H1 (cell line): ENCODE measurements at regions not wholly inside any gene's neighbourhood (a gene's known extent, or its start where the extent isn't known, plus 50 kb on each side); places are given as distances from the start of the nearest gene placed in this dataset.

Experiments used
- BACH1 ChIP-seq: IDR thresholded peaks from 2 replicates; pipeline ENCODE4 v1.6.1; 2012; ENCODE audit warnings: low read length, improper control_type of control experiment
- HDAC2 ChIP-seq, 2 experiments: fragments of 300-600 bp in 1 of 2; sonication (generic) in 1 of 2; IDR thresholded peaks; 2 replicates each; pipeline ENCODE4 v1.6.1; 2011 to 2012; ENCODE audit warnings: low read depth in 2 of 2, low read length in 2 of 2, mild to moderate bottlenecking in 2 of 2, moderate library complexity in 2 of 2, borderline replicate concordance in 1 of 2, inconsistent platforms in 1 of 2
- HDAC6 ChIP-seq: IDR thresholded peaks from one replicate; pipeline ENCODE4 v1.7.1; 2012; ENCODE audit warnings: low read depth, mild to moderate bottlenecking, inconsistent platforms, low read length, moderate library complexity
- KDM1A ChIP-seq: fragments of 200-600, 300-600 bp; sonication (generic); IDR thresholded peaks from 2 replicates; pipeline ENCODE4 v1.7.1; 2016; ENCODE audit warnings: mild to moderate bottlenecking, low read length, borderline replicate concordance
- KDM4A ChIP-seq: IDR thresholded peaks from one replicate; pipeline ENCODE4 v1.7.1; 2012; ENCODE audit warnings: low read depth, mild to moderate bottlenecking, moderate library complexity, low read length, inconsistent platforms; ENCODE audit not compliant: severe bottlenecking
- POU5F1 ChIP-seq: IDR thresholded peaks from 2 replicates; pipeline ENCODE4 v1.6.1; 2011; ENCODE audit warnings: low read depth, mild to moderate bottlenecking, low read length, moderate library complexity
- RAD21 ChIP-seq, 2 experiments: IDR thresholded peaks in 1 of 2; conservative IDR thresholded peaks in 1 of 2; 2 replicates each; pipeline ENCODE4 v1.6.1; 2011; ENCODE audit warnings: low read depth in 2 of 2, low read length in 2 of 2, improper control_type of control experiment in 1 of 2, inconsistent platforms in 1 of 2, mild to moderate bottlenecking in 1 of 2, moderate library complexity in 1 of 2
- SP2 ChIP-seq: IDR thresholded peaks from 2 replicates; pipeline ENCODE4 v1.6.1; 2012; ENCODE audit warnings: mild to moderate bottlenecking, low read length, inconsistent platforms
- TF ChIP-seq, protein P1 (sequence below): fragments of 300-600 bp; sonication (generic); IDR thresholded peaks from 2 replicates; pipeline ENCODE4 v1.7.1; 2012; ENCODE audit warnings: low read length, moderate library complexity, mild to moderate bottlenecking, inconsistent platforms; ENCODE audit not compliant: insufficient replicate concordance

- TF ChIP-seq, protein P1, sequence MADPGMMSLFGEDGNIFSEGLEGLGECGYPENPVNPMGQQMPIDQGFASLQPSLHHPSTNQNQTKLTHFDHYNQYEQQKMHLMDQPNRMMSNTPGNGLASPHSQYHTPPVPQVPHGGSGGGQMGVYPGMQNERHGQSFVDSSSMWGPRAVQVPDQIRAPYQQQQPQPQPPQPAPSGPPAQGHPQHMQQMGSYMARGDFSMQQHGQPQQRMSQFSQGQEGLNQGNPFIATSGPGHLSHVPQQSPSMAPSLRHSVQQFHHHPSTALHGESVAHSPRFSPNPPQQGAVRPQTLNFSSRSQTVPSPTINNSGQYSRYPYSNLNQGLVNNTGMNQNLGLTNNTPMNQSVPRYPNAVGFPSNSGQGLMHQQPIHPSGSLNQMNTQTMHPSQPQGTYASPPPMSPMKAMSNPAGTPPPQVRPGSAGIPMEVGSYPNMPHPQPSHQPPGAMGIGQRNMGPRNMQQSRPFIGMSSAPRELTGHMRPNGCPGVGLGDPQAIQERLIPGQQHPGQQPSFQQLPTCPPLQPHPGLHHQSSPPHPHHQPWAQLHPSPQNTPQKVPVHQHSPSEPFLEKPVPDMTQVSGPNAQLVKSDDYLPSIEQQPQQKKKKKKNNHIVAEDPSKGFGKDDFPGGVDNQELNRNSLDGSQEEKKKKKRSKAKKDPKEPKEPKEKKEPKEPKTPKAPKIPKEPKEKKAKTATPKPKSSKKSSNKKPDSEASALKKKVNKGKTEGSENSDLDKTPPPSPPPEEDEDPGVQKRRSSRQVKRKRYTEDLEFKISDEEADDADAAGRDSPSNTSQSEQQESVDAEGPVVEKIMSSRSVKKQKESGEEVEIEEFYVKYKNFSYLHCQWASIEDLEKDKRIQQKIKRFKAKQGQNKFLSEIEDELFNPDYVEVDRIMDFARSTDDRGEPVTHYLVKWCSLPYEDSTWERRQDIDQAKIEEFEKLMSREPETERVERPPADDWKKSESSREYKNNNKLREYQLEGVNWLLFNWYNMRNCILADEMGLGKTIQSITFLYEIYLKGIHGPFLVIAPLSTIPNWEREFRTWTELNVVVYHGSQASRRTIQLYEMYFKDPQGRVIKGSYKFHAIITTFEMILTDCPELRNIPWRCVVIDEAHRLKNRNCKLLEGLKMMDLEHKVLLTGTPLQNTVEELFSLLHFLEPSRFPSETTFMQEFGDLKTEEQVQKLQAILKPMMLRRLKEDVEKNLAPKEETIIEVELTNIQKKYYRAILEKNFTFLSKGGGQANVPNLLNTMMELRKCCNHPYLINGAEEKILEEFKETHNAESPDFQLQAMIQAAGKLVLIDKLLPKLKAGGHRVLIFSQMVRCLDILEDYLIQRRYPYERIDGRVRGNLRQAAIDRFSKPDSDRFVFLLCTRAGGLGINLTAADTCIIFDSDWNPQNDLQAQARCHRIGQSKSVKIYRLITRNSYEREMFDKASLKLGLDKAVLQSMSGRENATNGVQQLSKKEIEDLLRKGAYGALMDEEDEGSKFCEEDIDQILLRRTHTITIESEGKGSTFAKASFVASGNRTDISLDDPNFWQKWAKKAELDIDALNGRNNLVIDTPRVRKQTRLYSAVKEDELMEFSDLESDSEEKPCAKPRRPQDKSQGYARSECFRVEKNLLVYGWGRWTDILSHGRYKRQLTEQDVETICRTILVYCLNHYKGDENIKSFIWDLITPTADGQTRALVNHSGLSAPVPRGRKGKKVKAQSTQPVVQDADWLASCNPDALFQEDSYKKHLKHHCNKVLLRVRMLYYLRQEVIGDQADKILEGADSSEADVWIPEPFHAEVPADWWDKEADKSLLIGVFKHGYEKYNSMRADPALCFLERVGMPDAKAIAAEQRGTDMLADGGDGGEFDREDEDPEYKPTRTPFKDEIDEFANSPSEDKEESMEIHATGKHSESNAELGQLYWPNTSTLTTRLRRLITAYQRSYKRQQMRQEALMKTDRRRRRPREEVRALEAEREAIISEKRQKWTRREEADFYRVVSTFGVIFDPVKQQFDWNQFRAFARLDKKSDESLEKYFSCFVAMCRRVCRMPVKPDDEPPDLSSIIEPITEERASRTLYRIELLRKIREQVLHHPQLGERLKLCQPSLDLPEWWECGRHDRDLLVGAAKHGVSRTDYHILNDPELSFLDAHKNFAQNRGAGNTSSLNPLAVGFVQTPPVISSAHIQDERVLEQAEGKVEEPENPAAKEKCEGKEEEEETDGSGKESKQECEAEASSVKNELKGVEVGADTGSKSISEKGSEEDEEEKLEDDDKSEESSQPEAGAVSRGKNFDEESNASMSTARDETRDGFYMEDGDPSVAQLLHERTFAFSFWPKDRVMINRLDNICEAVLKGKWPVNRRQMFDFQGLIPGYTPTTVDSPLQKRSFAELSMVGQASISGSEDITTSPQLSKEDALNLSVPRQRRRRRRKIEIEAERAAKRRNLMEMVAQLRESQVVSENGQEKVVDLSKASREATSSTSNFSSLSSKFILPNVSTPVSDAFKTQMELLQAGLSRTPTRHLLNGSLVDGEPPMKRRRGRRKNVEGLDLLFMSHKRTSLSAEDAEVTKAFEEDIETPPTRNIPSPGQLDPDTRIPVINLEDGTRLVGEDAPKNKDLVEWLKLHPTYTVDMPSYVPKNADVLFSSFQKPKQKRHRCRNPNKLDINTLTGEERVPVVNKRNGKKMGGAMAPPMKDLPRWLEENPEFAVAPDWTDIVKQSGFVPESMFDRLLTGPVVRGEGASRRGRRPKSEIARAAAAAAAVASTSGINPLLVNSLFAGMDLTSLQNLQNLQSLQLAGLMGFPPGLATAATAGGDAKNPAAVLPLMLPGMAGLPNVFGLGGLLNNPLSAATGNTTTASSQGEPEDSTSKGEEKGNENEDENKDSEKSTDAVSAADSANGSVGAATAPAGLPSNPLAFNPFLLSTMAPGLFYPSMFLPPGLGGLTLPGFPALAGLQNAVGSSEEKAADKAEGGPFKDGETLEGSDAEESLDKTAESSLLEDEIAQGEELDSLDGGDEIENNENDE = no peak
- TF ChIP-seq HDAC6 (no peak), RAD21 (IDR thresholded peaks at IDR 0.05 in 1 of 2, conservative IDR thresholded peaks at IDR 0.05 in 1 of 2; ENCODE audit: low read depth in 2 of 2, low read length in 2 of 2) (no peak), POU5F1 (no peak), HDAC2 (IDR thresholded peaks at IDR 0.05; ENCODE audit: borderline replicate concordance in 1 of 2, low read depth in 2 of 2, low read length in 2 of 2) (no peak), KDM1A (no peak), SP2 (no peak), BACH1 (no peak), KDM4A (no peak)
Measured at GRCh38 chr11:15308840-15309239, 194.1 kb downstream of the INSC start (continued).
